ENCODE measurements at regions not wholly inside any gene's neighbourhood (a gene's known extent, or its start where the extent isn't known, plus 50 kb on each side); places are given as distances from the start of the nearest gene placed in this dataset.

- H3K9me3 Mint-ChIP-seq, result peaks cover 0 to 3% (median 0%) of the 10 kb centered on the region in 7 donors
Observed at GRCh38 chr3:5427021-5427420, 239.5 kb downstream of the EDEM1 start.

GRCh38 chr3:5427938-5428337 is 240.4 kb downstream of the EDEM1 start:
- intact Hi-C loops (cut with micrococcal nuclease), result loop anchor here (5.0 to 10.0 kb wide), 4 partner anchors 34 to 307 kb away; no protein-coding TSS in a partner anchor
- H3K27ac Mint-ChIP-seq, result no peak overlapping the region

More at GRCh38 chr3:5427021-5427420, 239.5 kb downstream of the EDEM1 start:
- TF ChIP-seq CTCF (IDR thresholded peaks at IDR 0.05), result no peak
- no peak for DNase-seq
- no peaks in the 10 kb centered on the region for H4K20me1 ChIP-seq (ENCODE audit: insufficient read depth, low read length)
- H3K4me1 Mint-ChIP-seq, result peaks cover 75% of the 10 kb centered on the region
- no peaks in the 10 kb centered on the region for H3K9me3 ChIP-seq (replicated peaks in 1 of 2; ENCODE audit: control insufficient read depth in 1 of 2, insufficient read depth in 1 of 2, low read length in 2 of 2)
- peak overlapping the region in 1 of 7 donors; percentile 11 for H3K27ac Mint-ChIP-seq
- intact Hi-C loops (cut with micrococcal nuclease), result loop anchor here (5.0 to 10.0 kb wide), 4 partner anchors 35 to 308 kb away; no protein-coding TSS in a partner anchor
- no peak overlapping the region for H3K4me3 ChIP-seq (replicated peaks in 1 of 3; ENCODE audit: low read depth in 2 of 3, low read length in 3 of 3)
- H3K79me2 ChIP-seq (ENCODE audit: insufficient read depth, low read length), result no peaks in the 10 kb centered on the region
- H3K4me1 ChIP-seq (ENCODE audit: control insufficient read depth in 1 of 2, insufficient read depth in 2 of 2, low read length in 2 of 2), result peaks cover 65 to 73% of the 10 kb centered on the region in 2 donors
- H2AFZ ChIP-seq (ENCODE audit: insufficient read depth, low read depth, low read length, poor library complexity, severe bottlenecking), result no peak overlapping the region
- WGBS (ENCODE audit: insufficient coverage), result 94% methylated on average over 3 of the region's 6 CpGs
- no peak overlapping the region for H3K27ac ChIP-seq (ENCODE audit: low read depth in 1 of 2, low read length in 2 of 2)
- no peaks in the 10 kb centered on the region for H3K36me3 Mint-ChIP-seq
- H3K27me3 Mint-ChIP-seq (ENCODE audit: low read depth in 3 of 3), result peaks cover 0 to 2% (median 2%) of the 10 kb centered on the region in 3 donors
- no peak overlapping the region for H3K9ac ChIP-seq (ENCODE audit: insufficient read depth, low read length, poor library complexity, severe bottlenecking)
- peak overlapping the region in 1 of 2 donors; percentile 70 for H3K4me3 Mint-ChIP-seq
- H3K27me3 ChIP-seq (ENCODE audit: control insufficient read depth in 2 of 2, insufficient read depth in 2 of 2, low read length in 2 of 2), result no peaks in the 10 kb centered on the region
- no peak overlapping the region for H3K4me2 ChIP-seq (replicated peaks; ENCODE audit: extremely low read depth, low read length, poor library complexity, severe bottlenecking)
- no peaks in the 10 kb centered on the region for H3K36me3 ChIP-seq (replicated peaks in 1 of 2; ENCODE audit: control insufficient read depth in 1 of 2, insufficient read depth in 2 of 2, low read length in 2 of 2)

More at GRCh38 chr3:5427938-5428337, 240.4 kb downstream of the EDEM1 start:
- no peaks in the 10 kb centered on the region for H4K20me1 ChIP-seq (ENCODE audit: insufficient read depth, low read length)
- H3K36me3 ChIP-seq (replicated peaks in 1 of 2; ENCODE audit: control insufficient read depth in 1 of 2, insufficient read depth in 2 of 2, low read length in 2 of 2), result no peaks in the 10 kb centered on the region
- peak overlapping the region; percentile 13 for H2AFZ ChIP-seq (ENCODE audit: insufficient read depth, low read depth, low read length, poor library complexity, severe bottlenecking)
- 100% methylated on average over 1 of the region's 3 CpGs for WGBS (ENCODE audit: insufficient coverage)
- H3K9me3 Mint-ChIP-seq, result peaks cover 0 to 4% (median under 1%) of the 10 kb centered on the region in 7 donors
- no peaks in the 10 kb centered on the region for H3K79me2 ChIP-seq (ENCODE audit: insufficient read depth, low read length)
- no peak overlapping the region for H3K27ac ChIP-seq (ENCODE audit: low read depth in 1 of 2, low read length in 2 of 2)
- no peak overlapping the region for H3K4me3 ChIP-seq (replicated peaks in 1 of 3; ENCODE audit: low read depth in 2 of 3, low read length in 3 of 3)
- TF ChIP-seq CTCF (IDR thresholded peaks at IDR 0.05), result no peak
- H3K36me3 Mint-ChIP-seq, result no peaks in the 10 kb centered on the region
- H3K4me2 ChIP-seq (replicated peaks; ENCODE audit: extremely low read depth, low read length, poor library complexity, severe bottlenecking), result no peak overlapping the region
- H3K9me3 ChIP-seq (replicated peaks in 1 of 2; ENCODE audit: control insufficient read depth in 1 of 2, insufficient read depth in 1 of 2, low read length in 2 of 2), result no peaks in the 10 kb centered on the region
- peaks cover 70% of the 10 kb centered on the region for H3K4me1 Mint-ChIP-seq
- no peak for DNase-seq
- H3K27me3 Mint-ChIP-seq (ENCODE audit: low read depth in 3 of 3), result peaks cover 0 to 2% (median 2%) of the 10 kb centered on the region in 3 donors
- no peak overlapping the region for H3K4me3 Mint-ChIP-seq
- peaks cover 59 to 65% of the 10 kb centered on the region in 2 donors for H3K4me1 ChIP-seq (ENCODE audit: control insufficient read depth in 1 of 2, insufficient read depth in 2 of 2, low read length in 2 of 2)
- H3K9ac ChIP-seq (ENCODE audit: insufficient read depth, low read length, poor library complexity, severe bottlenecking), result no peak overlapping the region
- no peaks in the 10 kb centered on the region for H3K27me3 ChIP-seq (ENCODE audit: control insufficient read depth in 2 of 2, insufficient read depth in 2 of 2, low read length in 2 of 2)
